Omental fat pad (tissue), 3 donors: ENCODE measurements at regions not wholly inside any gene's neighbourhood (a gene's known extent, or its start where the extent isn't known, plus 50 kb on each side); places are given as distances from the start of the nearest gene placed in this dataset.

Source experiments
- ATAC-seq: fragments of 150-250 bp; one replicate; pipeline ENCODE4 v1.9.1; 2016; ENCODE audit warnings: mild to moderate bottlenecking, moderate library complexity; ENCODE audit not compliant: low FRiP score
- DNase-seq: peaks from one replicate; pipeline ENCODE4 v3.0.0-alpha.2; 2019; ENCODE audit warnings: low spot score
- TF ChIP-seq, protein P1 (sequence below), 3 donors: fragments of 450-650 bp; IDR thresholded peaks; one replicate each; pipeline ENCODE4 v1.5.1; 2016 to 2017; ENCODE audit warnings: antibody characterized with exemption in 3 of 3, mild to moderate bottlenecking in 3 of 3, moderate library complexity in 2 of 3

DNA sequence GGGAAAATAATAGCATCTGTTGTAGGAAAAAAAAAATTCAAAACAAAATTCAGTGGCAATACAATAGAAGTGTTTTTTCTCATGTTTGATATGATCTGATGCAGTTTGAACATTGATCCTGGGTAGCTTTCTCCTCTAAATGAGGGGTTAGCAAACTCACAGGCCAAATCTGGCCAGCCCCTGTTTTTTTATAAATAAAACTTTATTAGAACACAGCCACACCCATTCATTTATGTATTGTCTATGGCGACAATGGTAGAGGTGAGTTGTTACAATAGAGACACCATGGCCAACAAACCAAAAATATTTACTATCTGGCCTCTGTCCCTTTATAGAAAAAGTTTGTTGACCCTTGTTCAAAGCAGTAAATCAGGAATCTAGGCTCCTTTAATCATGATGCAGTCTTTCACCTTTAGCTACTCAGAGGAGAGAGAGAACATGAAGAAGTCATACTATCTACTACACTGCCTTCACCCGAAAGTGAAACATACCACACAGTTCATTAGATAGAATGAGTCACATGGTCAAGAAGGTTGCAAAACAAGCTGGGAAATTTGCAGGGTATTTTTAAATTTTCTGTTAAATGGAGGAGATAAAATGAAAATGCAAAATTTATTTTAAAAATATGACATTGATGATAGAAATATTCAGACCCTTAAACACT is 186.6 kb upstream of the MAOA start:
- no peak for ATAC-seq
- TF ChIP-seq, protein P1, sequence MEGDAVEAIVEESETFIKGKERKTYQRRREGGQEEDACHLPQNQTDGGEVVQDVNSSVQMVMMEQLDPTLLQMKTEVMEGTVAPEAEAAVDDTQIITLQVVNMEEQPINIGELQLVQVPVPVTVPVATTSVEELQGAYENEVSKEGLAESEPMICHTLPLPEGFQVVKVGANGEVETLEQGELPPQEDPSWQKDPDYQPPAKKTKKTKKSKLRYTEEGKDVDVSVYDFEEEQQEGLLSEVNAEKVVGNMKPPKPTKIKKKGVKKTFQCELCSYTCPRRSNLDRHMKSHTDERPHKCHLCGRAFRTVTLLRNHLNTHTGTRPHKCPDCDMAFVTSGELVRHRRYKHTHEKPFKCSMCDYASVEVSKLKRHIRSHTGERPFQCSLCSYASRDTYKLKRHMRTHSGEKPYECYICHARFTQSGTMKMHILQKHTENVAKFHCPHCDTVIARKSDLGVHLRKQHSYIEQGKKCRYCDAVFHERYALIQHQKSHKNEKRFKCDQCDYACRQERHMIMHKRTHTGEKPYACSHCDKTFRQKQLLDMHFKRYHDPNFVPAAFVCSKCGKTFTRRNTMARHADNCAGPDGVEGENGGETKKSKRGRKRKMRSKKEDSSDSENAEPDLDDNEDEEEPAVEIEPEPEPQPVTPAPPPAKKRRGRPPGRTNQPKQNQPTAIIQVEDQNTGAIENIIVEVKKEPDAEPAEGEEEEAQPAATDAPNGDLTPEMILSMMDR (IDR thresholded peaks at IDR 0.05): no peak
- no peak for DNase-seq

DNA sequence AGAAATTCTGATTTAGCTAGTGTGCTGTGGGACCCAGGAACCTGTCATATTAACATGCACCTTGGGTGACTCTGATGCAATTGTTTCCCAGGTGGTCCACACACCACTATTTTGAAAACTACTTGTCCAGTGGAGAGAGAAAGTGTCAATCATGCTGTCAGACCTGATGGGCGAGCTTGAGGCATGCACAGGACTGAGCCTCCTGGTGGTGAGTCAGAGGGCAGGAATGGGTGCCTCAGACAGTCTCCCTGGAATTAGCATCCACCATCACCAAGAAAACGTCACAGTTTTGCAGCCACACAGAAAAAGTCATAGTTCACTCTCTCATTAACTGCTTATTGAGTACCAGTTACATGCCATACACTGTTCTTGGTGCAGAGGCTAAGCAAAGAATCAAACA is 181.8 kb upstream of the MAOA start:
- TF ChIP-seq, protein P1 (IDR thresholded peaks at IDR 0.05): no peak
- DNase-seq (no peak), ATAC-seq (no peak)

DNA sequence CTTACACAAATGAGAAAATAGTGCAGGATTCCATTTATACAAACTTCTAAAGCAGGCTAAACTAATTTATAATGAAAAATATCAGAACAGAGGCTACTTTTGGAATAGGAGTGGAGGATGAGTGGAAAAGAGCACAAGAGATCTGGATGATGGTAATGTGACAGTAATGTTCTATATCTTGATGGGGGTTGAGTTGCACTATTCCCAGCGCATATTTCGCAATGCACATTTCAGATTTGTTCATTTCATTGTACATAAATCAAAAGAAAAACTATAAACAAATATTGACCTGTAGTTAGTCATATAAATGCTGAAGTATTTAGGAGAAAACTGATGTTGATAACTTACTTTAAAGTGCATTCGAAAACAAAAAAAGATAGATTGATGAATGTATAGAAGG is 177.0 kb upstream of the MAOA start:
- TF ChIP-seq, protein P1 (IDR thresholded peaks at IDR 0.05): no peak
- DNase-seq (no peak), ATAC-seq (no peak)

DNA sequence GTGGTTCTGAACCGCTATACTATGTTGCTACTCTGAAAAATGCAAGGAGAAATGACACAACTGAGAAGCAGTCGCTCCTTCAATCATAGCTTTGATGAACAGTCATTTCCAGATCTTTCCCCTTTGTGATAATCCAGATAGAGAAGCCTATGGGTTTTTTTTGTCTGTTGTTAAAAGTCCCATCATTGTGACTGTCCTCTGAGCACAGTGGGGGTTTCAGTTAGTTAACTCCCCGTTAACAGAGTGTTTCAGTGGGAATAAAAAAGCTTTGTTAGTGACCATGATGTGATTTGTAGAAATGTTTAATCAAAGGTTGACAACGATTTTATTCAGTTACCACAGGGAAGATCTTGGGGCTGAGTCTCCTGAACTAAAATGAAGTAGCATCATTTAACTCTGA is 176.2 kb upstream of the MAOA start:
- DNase-seq (no peak), ATAC-seq (no peak)
- TF ChIP-seq, protein P1 (IDR thresholded peaks at IDR 0.05): no peak

DNA sequence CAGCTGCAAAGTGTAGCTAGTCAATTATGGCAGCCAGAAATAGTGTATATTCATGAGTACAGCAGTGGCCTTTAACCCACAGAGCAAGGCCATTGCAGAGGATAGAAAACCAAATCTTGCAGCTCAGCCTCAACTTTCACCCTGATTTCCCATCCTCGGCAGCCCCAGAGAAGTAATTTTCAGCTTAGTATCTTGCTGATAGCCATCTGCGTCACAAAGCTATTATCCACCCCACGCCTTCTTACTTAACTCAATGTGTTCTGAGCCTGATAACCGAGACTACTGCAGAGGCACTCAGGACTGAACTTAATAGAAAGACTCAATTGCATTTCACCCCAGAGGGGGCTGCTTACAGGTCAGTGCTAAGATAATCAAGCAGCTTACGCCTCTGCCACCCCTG is 174.5 kb upstream of the MAOA start:
- TF ChIP-seq, protein P1 (IDR thresholded peaks at IDR 0.05): no peak
- DNase-seq (no peak), ATAC-seq (no peak)

DNA sequence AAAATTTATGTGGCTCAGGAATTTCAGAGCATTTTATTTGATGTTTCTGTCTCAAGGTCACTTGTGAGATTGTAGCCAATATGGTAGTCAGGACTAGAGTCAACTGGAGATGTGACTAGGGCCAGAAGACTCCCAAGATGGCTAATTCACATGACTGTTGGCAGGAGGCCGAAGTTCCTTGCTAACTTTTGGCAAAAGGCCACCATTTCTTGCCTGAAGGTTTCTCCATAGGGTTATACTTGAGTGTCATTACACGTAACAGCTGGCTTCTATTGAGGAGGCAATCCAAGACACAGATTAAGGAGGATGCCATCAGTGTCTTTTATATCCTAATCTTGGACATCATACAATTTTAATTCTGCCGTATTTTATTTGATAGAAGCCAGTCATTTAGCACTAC is 162.3 kb upstream of the MAOA start:
- TF ChIP-seq, protein P1 (IDR thresholded peaks at IDR 0.05): no peak
- no peak for DNase-seq
- ATAC-seq: no peak

DNA sequence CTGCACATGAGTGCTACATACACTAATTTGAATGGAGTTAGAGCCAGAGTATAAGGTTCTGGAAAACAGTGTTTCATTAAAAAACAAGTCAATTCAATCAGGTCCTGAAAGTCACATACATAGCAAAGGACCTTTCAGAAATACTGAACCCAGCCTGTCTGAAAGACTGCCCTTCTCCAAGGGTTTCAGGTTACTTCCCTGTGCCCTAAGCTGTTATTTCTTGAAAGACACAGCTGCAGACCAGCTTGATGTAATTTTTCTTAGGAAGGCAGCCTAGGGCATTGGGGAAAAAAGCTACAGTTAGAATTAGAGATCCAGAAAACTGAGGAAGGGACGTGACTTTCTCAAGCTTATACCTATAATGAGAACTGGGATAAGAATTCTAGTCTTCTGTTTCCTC is 155.9 kb upstream of the MAOA start:
- DNase-seq (no peak), ATAC-seq (no peak)
- TF ChIP-seq, protein P1 (IDR thresholded peaks at IDR 0.05): no peak
